A549 (cell line): ENCODE measurements at regions not wholly inside any gene's neighbourhood (a gene's known extent, or its start where the extent isn't known, plus 50 kb on each side); places are given as distances from the start of the nearest gene placed in this dataset.
"Not testable (repeated sequence)": the region's sequence is repeated elsewhere in the genome, so short reads cannot be mapped to it uniquely, and the experiment has no call there.

Experiments used
- CHD2 ChIP-seq: fragments of 150-350 bp; IDR thresholded peaks from 2 replicates; pipeline ENCODE4 v1.6.1; 2014; ENCODE audit warnings: low read length; ENCODE audit not compliant: partially characterized antibody
- CTCF ChIP-seq: fragments of >200 bp; sonication (Bioruptor Twin); formaldehyde crosslinking; IDR thresholded peaks from 3 replicates; pipeline ENCODE4 v1.5.1; 2016
- JUN ChIP-seq, 2 experiments: fragments of >200 bp; sonication (Bioruptor Twin); formaldehyde crosslinking; IDR thresholded peaks; 2 replicates in 1 of 2; 3 replicates in 1 of 2; pipeline ENCODE4 v1.6.1; 2016 to 2017
- POLR2A ChIP-seq: IDR thresholded peaks from 2 replicates; pipeline ENCODE4 v1.6.1; 2012; ENCODE audit warnings: mild to moderate bottlenecking, low read length
- POLR2AphosphoS2 ChIP-seq: conservative IDR thresholded peaks from 2 replicates; pipeline ENCODE4 v1.6.1; 2012; ENCODE audit warnings: low read length, improper control_type of control experiment, inconsistent platforms
- TFCP2L1 ChIP-seq: fragments of 250-450 bp; sonication (Bioruptor Pico); IDR thresholded peaks from 2 replicates; pipeline ENCODE4 v1.5.0; 2021; ENCODE audit warnings: mild to moderate bottlenecking

GRCh38 chr2:220613004-220613403 is 959.1 kb downstream of the EPHA4 start:
- not testable (repeated sequence) for TF ChIP-seq CTCF; POLR2A; POLR2AphosphoS2; CHD2; JUN (IDR thresholded peaks at IDR 0.05); TFCP2L1
